22Rv1 (cell line): ENCODE measurements at regions not wholly inside any gene's neighbourhood (a gene's known extent, or its start where the extent isn't known, plus 50 kb on each side); places are given as distances from the start of the nearest gene placed in this dataset.

Experiments used
- ZFX ChIP-seq: fragments of 450-650 bp; IDR thresholded peaks from 2 replicates; pipeline ENCODE4 v1.6.1; 2017; ENCODE audit warnings: antibody characterized with exemption, borderline replicate concordance
- TF ChIP-seq, protein P1 (sequence below): fragments of 450-650 bp; IDR thresholded peaks from 2 replicates; pipeline ENCODE4 v1.5.1; 2017; ENCODE audit warnings: mild to moderate bottlenecking

DNA sequence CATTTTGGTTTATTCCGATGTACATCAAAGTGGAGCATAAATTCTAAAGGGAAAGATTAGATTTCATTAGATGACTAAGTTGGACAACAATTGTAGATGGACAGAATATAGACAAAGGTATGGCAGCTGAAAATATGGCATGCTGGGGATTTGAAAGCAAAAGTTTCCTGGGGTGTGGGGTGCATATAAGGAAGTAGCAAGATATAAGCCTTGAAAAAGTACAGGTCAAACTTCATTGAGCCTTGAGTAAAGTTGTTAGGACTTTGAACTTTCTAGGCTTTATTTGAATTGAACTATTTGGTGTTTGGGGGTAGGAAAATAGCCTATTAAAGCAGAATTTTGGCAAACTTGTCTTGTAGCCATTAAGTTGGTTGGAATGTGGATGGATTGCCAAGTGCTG is 75.8 kb upstream of the KCNJ16 start:
- TF ChIP-seq, protein P1, sequence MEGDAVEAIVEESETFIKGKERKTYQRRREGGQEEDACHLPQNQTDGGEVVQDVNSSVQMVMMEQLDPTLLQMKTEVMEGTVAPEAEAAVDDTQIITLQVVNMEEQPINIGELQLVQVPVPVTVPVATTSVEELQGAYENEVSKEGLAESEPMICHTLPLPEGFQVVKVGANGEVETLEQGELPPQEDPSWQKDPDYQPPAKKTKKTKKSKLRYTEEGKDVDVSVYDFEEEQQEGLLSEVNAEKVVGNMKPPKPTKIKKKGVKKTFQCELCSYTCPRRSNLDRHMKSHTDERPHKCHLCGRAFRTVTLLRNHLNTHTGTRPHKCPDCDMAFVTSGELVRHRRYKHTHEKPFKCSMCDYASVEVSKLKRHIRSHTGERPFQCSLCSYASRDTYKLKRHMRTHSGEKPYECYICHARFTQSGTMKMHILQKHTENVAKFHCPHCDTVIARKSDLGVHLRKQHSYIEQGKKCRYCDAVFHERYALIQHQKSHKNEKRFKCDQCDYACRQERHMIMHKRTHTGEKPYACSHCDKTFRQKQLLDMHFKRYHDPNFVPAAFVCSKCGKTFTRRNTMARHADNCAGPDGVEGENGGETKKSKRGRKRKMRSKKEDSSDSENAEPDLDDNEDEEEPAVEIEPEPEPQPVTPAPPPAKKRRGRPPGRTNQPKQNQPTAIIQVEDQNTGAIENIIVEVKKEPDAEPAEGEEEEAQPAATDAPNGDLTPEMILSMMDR: no peak
- TF ChIP-seq ZFX: no peak
